ENCODE measurements at regions not wholly inside any gene's neighbourhood (a gene's known extent, or its start where the extent isn't known, plus 50 kb on each side); places are given as distances from the start of the nearest gene placed in this dataset.

- no peak for TF ChIP-seq CTCF (IDR thresholded peaks at IDR 0.05)
- TF ChIP-seq POLR2A (IDR thresholded peaks at IDR 0.05) = no peak
Measured at GRCh38 chr4:162836773-162837172, 329.9 kb downstream of the NAF1 start.

All from uterus (tissue), 2 donors.